Naive thymus-derived CD4-positive, alpha-beta T cell (primary cell): ENCODE measurements at regions not wholly inside any gene's neighbourhood (a gene's known extent, or its start where the extent isn't known, plus 50 kb on each side); places are given as distances from the start of the nearest gene placed in this dataset.

Source experiments
- ATAC-seq: fragments of 150-1000 bp; cut with Tn5 transposase; 2 replicates; pipeline ENCODE4 v1.10.0; 2021; ENCODE audit warnings: mild to moderate bottlenecking, moderate library complexity
- CTCF ChIA-PET: fragments of 350-600 bp; sonication (Branson Sonifier 250); formaldehyde crosslinking; loops from one replicate; lab custom pipeline; 2021; ENCODE audit warnings: antibody characterized with exemption; lab: Charles Lee
- POLR2A ChIA-PET: fragments of 350-600 bp; sonication (Branson Sonifier 250); formaldehyde crosslinking; loops from one replicate; lab custom pipeline; 2021; ENCODE audit warnings: antibody characterized with exemption, inconsistent platforms; lab: Charles Lee
- DNase-seq, 9 donors: peaks; one replicate each; pipeline versions ENCODE4 v3.0.0 to v3.0.0-alpha.2; 2020 to 2022; ENCODE audit warnings: mixed read lengths in 1 of 9
- H3K27ac ChIP-seq: one replicate; pipeline ENCODE4 v1.7.0; 2013; ENCODE audit warnings: mild to moderate bottlenecking, low read depth, low read length, moderate library complexity
- H3K27me3 ChIP-seq, 2 donors: one replicate each; pipeline ENCODE4 v1.7.0; 2013; ENCODE audit warnings: low read length in 2 of 2, mild to moderate bottlenecking in 2 of 2, moderate library complexity in 2 of 2; ENCODE audit not compliant: control insufficient read depth in 2 of 2, insufficient read depth in 2 of 2
- H3K36me3 ChIP-seq, 3 experiments: 1 replicate in 2 of 3; 2 replicates in 1 of 3; pipeline ENCODE4 v1.7.0; 2013; ENCODE audit warnings: low read length in 3 of 3, mild to moderate bottlenecking in 3 of 3, moderate library complexity in 1 of 3; ENCODE audit not compliant: insufficient read depth in 3 of 3, control insufficient read depth in 2 of 3
- H3K4me1 ChIP-seq, 2 donors: one replicate each; pipeline ENCODE4 v1.7.0; 2013; ENCODE audit warnings: low read length in 2 of 2, mild to moderate bottlenecking in 2 of 2, moderate library complexity in 1 of 2; ENCODE audit not compliant: control insufficient read depth in 2 of 2, insufficient read depth in 2 of 2
- H3K4me3 ChIP-seq: 2 replicates; pipeline ENCODE4 v1.7.0; 2013; ENCODE audit warnings: mild to moderate bottlenecking, low read length
- H3K9me3 ChIP-seq, 3 experiments: 1 replicate in 2 of 3; 2 replicates in 1 of 3; pipeline ENCODE4 v1.7.0; 2013; ENCODE audit warnings: low read length in 3 of 3; ENCODE audit not compliant: control insufficient read depth in 2 of 3
- H3K27ac Mint-ChIP-seq, 9 donors: one replicate each; pipeline ENCODE4 v1.8.0; 2020 to 2022; ENCODE audit warnings: mixed read lengths in 9 of 9, mild to moderate bottlenecking in 8 of 9, moderate library complexity in 5 of 9, inconsistent platforms in 2 of 9
- H3K27me3 Mint-ChIP-seq, 5 donors: one replicate each; pipeline ENCODE4 v1.8.0; 2021 to 2022; ENCODE audit warnings: mixed read lengths in 5 of 5, mild to moderate bottlenecking in 1 of 5
- H3K36me3 Mint-ChIP-seq, 5 donors: one replicate each; pipeline ENCODE4 v1.8.0; 2020 to 2022; ENCODE audit warnings: mixed read lengths in 5 of 5, mild to moderate bottlenecking in 3 of 5, inconsistent platforms in 1 of 5
- H3K4me1 Mint-ChIP-seq, 7 donors: one replicate each; pipeline ENCODE4 v1.8.0; 2020 to 2022; ENCODE audit warnings: mixed read lengths in 7 of 7, mild to moderate bottlenecking in 3 of 7, inconsistent platforms in 1 of 7
- H3K4me3 Mint-ChIP-seq, 10 donors: one replicate each; pipeline ENCODE4 v1.8.0; 2020 to 2022; ENCODE audit warnings: mild to moderate bottlenecking in 10 of 10, mixed read lengths in 10 of 10, moderate library complexity in 6 of 10, inconsistent platforms in 2 of 10
- H3K9me3 Mint-ChIP-seq, 11 donors: one replicate each; pipeline ENCODE4 v1.8.0; 2020 to 2022; ENCODE audit warnings: mixed read lengths in 11 of 11, mild to moderate bottlenecking in 4 of 11, inconsistent platforms in 1 of 11, moderate library complexity in 1 of 11
- intact Hi-C, 2 donors: fragments of 100-400 bp; cut with micrococcal nuclease; formaldehyde crosslinking; loops; one replicate each; pipeline ENCODE4 v1.15.1; 2023

GRCh38 chr12:111297703-111298426 lies 71.0 kb downstream of the PHETA1 start:
- no peak overlapping the region for H3K4me3 Mint-ChIP-seq
- no peaks in the 10 kb centered on the region for H3K4me1 Mint-ChIP-seq
- Histone ChIP-seq H3K4me3 (no peak overlapping the region), H3K36me3 (no peaks in the 10 kb centered on the region), H3K27me3 (no peaks in the 10 kb centered on the region), H3K4me1 (no peaks in the 10 kb centered on the region), H3K27ac (no peak overlapping the region), H3K9me3 (no peaks in the 10 kb centered on the region)
- no peak for ATAC-seq
- no peaks in the 10 kb centered on the region for H3K36me3 Mint-ChIP-seq
- H3K9me3 Mint-ChIP-seq: peaks cover 0 to 8% (median 0%) of the 10 kb centered on the region in 11 donors
- ChIA-PET POLR2A (no interaction called here), CTCF (interaction anchor here (2.8 kb wide), 1 partner anchor 273 kb away, joined by 8 read pairs; no protein-coding TSS in a partner anchor)
- DNase-seq: no peak
- intact Hi-C loops: loop anchor here in 1 of 2 donors (5.0 kb wide), 2 partner anchors 276 to 361 kb away; no protein-coding TSS in a partner anchor
- peak overlapping the region in 1 of 9 donors; percentile 34 for H3K27ac Mint-ChIP-seq
- H3K27me3 Mint-ChIP-seq: peaks cover 0 to 5% (median 0%) of the 10 kb centered on the region in 5 donors

GRCh38 chr12:111296906-111297463 lies 71.9 kb downstream of the PHETA1 start:
- intact Hi-C loops: loop anchor here in 1 of 2 donors (5.0 kb wide), 2 partner anchors 275 to 360 kb away; no protein-coding TSS in a partner anchor
- H3K4me3 Mint-ChIP-seq: no peak overlapping the region

GRCh38 chr12:111295176-111295575 lies 73.7 kb downstream of the PHETA1 start:
- no peaks in the 10 kb centered on the region for H3K27me3 ChIP-seq
- no peaks in the 10 kb centered on the region for H3K9me3 ChIP-seq
- H3K4me3 Mint-ChIP-seq: no peak overlapping the region
- ATAC-seq: no peak
- no peak overlapping the region for H3K27ac ChIP-seq
- no peaks in the 10 kb centered on the region for H3K36me3 Mint-ChIP-seq
- ChIA-PET POLR2A (no interaction called here), CTCF (no interaction called here)
- no peak overlapping the region for H3K4me3 ChIP-seq
- H3K4me1 ChIP-seq: no peaks in the 10 kb centered on the region
- no peak for DNase-seq
- intact Hi-C loops: loop anchor here in 1 of 2 donors (5.0 kb wide), 2 partner anchors 273 to 358 kb away; no protein-coding TSS in a partner anchor
- H3K9me3 Mint-ChIP-seq: peaks cover 0 to 5% (median 0%) of the 10 kb centered on the region in 11 donors
- no peak overlapping the region for H3K27ac Mint-ChIP-seq
- H3K4me1 Mint-ChIP-seq: no peaks in the 10 kb centered on the region
- H3K36me3 ChIP-seq: no peaks in the 10 kb centered on the region
- H3K27me3 Mint-ChIP-seq: peaks cover 0 to under 1% (median 0%) of the 10 kb centered on the region in 5 donors

More at GRCh38 chr12:111296906-111297463, 71.9 kb downstream of the PHETA1 start:
- DNase-seq (no peak), ATAC-seq (no peak)
- Histone ChIP-seq H3K4me1 (no peaks in the 10 kb centered on the region), H3K27ac (no peak overlapping the region), H3K4me3 (no peak overlapping the region), H3K36me3 (no peaks in the 10 kb centered on the region), H3K27me3 (no peaks in the 10 kb centered on the region), H3K9me3 (no peaks in the 10 kb centered on the region)
- Mint-ChIP-seq H3K27ac (no peak overlapping the region), H3K9me3 (peaks cover 0 to 1% (median 0%) of the 10 kb centered on the region in 11 donors), H3K27me3 (peaks cover 0 to 5% (median 0%) of the 10 kb centered on the region in 5 donors), H3K4me1 (no peaks in the 10 kb centered on the region), H3K36me3 (no peaks in the 10 kb centered on the region)
- POLR2A ChIA-PET: no interaction called here
- CTCF ChIA-PET: no interaction called here

- H3K9me3 Mint-ChIP-seq: peaks cover 0 to 5% (median 0%) of the 10 kb centered on the region in 11 donors
- POLR2A ChIA-PET: no interaction called here
- H3K9me3 ChIP-seq: no peaks in the 10 kb centered on the region
- H3K27me3 ChIP-seq: no peaks in the 10 kb centered on the region
- intact Hi-C loops: no loop called here
- H3K4me3 Mint-ChIP-seq: no peak overlapping the region
- H3K27me3 Mint-ChIP-seq: no peaks in the 10 kb centered on the region
- H3K4me3 ChIP-seq: no peak overlapping the region
- H3K27ac Mint-ChIP-seq: no peak overlapping the region
- no peaks in the 10 kb centered on the region for H3K4me1 ChIP-seq
- H3K36me3 ChIP-seq: no peaks in the 10 kb centered on the region
- no peak overlapping the region for H3K27ac ChIP-seq
- CTCF ChIA-PET: no interaction called here
- no peaks in the 10 kb centered on the region for H3K4me1 Mint-ChIP-seq
- no peaks in the 10 kb centered on the region for H3K36me3 Mint-ChIP-seq
- ATAC-seq (no peak), DNase-seq (no peak)
These were observed 75.5 kb downstream of the PHETA1 start for GRCh38 chr12:111293266-111294009.

- Histone ChIP-seq H3K36me3 (no peaks in the 10 kb centered on the region), H3K4me1 (no peaks in the 10 kb centered on the region), H3K27me3 (no peaks in the 10 kb centered on the region), H3K27ac (no peak overlapping the region), H3K9me3 (no peaks in the 10 kb centered on the region), H3K4me3 (no peak overlapping the region)
- ATAC-seq (no peak), DNase-seq (no peak)
- ChIA-PET POLR2A (no interaction called here), CTCF (no interaction called here)
- Mint-ChIP-seq H3K9me3 (peaks cover 0 to 5% (median 0%) of the 10 kb centered on the region in 11 donors), H3K27me3 (no peaks in the 10 kb centered on the region), H3K27ac (no peak overlapping the region), H3K4me1 (no peaks in the 10 kb centered on the region), H3K4me3 (no peak overlapping the region), H3K36me3 (no peaks in the 10 kb centered on the region)
- intact Hi-C loops: no loop called here
These were observed 77.5 kb downstream of the PHETA1 start for GRCh38 chr12:111291357-111291756.

- Histone ChIP-seq H3K36me3 (no peaks in the 10 kb centered on the region), H3K27ac (no peak overlapping the region), H3K9me3 (no peaks in the 10 kb centered on the region), H3K4me1 (no peaks in the 10 kb centered on the region), H3K27me3 (no peaks in the 10 kb centered on the region), H3K4me3 (no peak overlapping the region)
- intact Hi-C loops: no loop called here
- no peak overlapping the region for H3K27ac Mint-ChIP-seq
- H3K36me3 Mint-ChIP-seq: no peaks in the 10 kb centered on the region
- no peak overlapping the region for H3K4me3 Mint-ChIP-seq
- ChIA-PET CTCF (no interaction called here), POLR2A (no interaction called here)
- H3K4me1 Mint-ChIP-seq: no peaks in the 10 kb centered on the region
- ATAC-seq (no peak), DNase-seq (no peak)
- H3K27me3 Mint-ChIP-seq: peaks cover 0 to 3% (median 0%) of the 10 kb centered on the region in 5 donors
- peaks cover 0 to 5% (median 0%) of the 10 kb centered on the region in 11 donors for H3K9me3 Mint-ChIP-seq
These were observed 80.1 kb downstream of the PHETA1 start for GRCh38 chr12:111288771-111289170.
